ENCODE measurements at regions not wholly inside any gene's neighbourhood (a gene's known extent, or its start where the extent isn't known, plus 50 kb on each side); places are given as distances from the start of the nearest gene placed in this dataset.

GRCh38 chr1:238364214-238364892 lies 473.6 kb upstream of the ZP4 start:
- H3K4me3 ChIP-seq = no peak overlapping the region
- no peaks in the 10 kb centered on the region for H3K9me3 ChIP-seq
- no peak for DNase-seq
- no peaks in the 10 kb centered on the region for H3K27me3 ChIP-seq
- H3K27ac ChIP-seq = no peak overlapping the region
- H3K4me1 ChIP-seq = no peaks in the 10 kb centered on the region
- no peaks in the 10 kb centered on the region for H3K36me3 ChIP-seq
- no peak for TF ChIP-seq CTCF (IDR thresholded peaks at IDR 0.05)
- TF ChIP-seq POLR2A (IDR thresholded peaks at IDR 0.05) = no peak

- no peaks in the 10 kb centered on the region for H3K9me3 ChIP-seq
- no peaks in the 10 kb centered on the region for H3K27me3 ChIP-seq
- H3K27ac ChIP-seq = no peak overlapping the region
- TF ChIP-seq POLR2A (IDR thresholded peaks at IDR 0.05) = no peak
- TF ChIP-seq CTCF (IDR thresholded peaks at IDR 0.05) = no peak
- DNase-seq = no peak
- H3K4me1 ChIP-seq = no peaks in the 10 kb centered on the region
- no peak overlapping the region for H3K4me3 ChIP-seq
- no peaks in the 10 kb centered on the region for H3K36me3 ChIP-seq
Observed at GRCh38 chr1:238360474-238360873, 469.8 kb upstream of the ZP4 start.

GRCh38 chr1:238350471-238350870 lies 459.7 kb upstream of the ZP4 start:
- no peaks in the 10 kb centered on the region for H3K36me3 ChIP-seq
- TF ChIP-seq CTCF (IDR thresholded peaks at IDR 0.05) = no peak
- no peak for TF ChIP-seq POLR2A (IDR thresholded peaks at IDR 0.05)
- H3K27ac ChIP-seq = no peak overlapping the region
- H3K9me3 ChIP-seq = no peaks in the 10 kb centered on the region
- H3K4me1 ChIP-seq = no peaks in the 10 kb centered on the region
- H3K27me3 ChIP-seq = no peaks in the 10 kb centered on the region
- no peak overlapping the region for H3K4me3 ChIP-seq
- no peak for DNase-seq

GRCh38 chr1:238346340-238346739 lies 455.6 kb upstream of the ZP4 start:
- H3K4me1 ChIP-seq = no peaks in the 10 kb centered on the region
- peak overlapping the region in 2 of 4 donors; percentile 52 to 56 for H3K27ac ChIP-seq
- H3K27me3 ChIP-seq = no peaks in the 10 kb centered on the region
- no peak overlapping the region for H3K4me3 ChIP-seq
- no peak for DNase-seq
- TF ChIP-seq CTCF (IDR thresholded peaks at IDR 0.05) (no peak), POLR2A (IDR thresholded peaks at IDR 0.05) (no peak)
- H3K9me3 ChIP-seq = no peaks in the 10 kb centered on the region
- no peaks in the 10 kb centered on the region for H3K36me3 ChIP-seq

GRCh38 chr1:238345837-238346236 lies 455.1 kb upstream of the ZP4 start:
- Histone ChIP-seq H3K4me3 (no peak overlapping the region), H3K4me1 (no peaks in the 10 kb centered on the region), H3K27ac (peak overlapping the region in 2 of 4 donors; percentile 6 to 52), H3K36me3 (no peaks in the 10 kb centered on the region), H3K27me3 (no peaks in the 10 kb centered on the region), H3K9me3 (no peaks in the 10 kb centered on the region)
- TF ChIP-seq POLR2A (IDR thresholded peaks at IDR 0.05) (no peak), CTCF (IDR thresholded peaks at IDR 0.05) (no peak)
- no peak for DNase-seq

GRCh38 chr1:238343852-238344251 lies 453.1 kb upstream of the ZP4 start:
- TF ChIP-seq POLR2A (IDR thresholded peaks at IDR 0.05) (no peak), CTCF (IDR thresholded peaks at IDR 0.05) (no peak)
- no peaks in the 10 kb centered on the region for H3K27me3 ChIP-seq
- no peak overlapping the region for H3K4me3 ChIP-seq
- no peaks in the 10 kb centered on the region for H3K9me3 ChIP-seq
- no peaks in the 10 kb centered on the region for H3K4me1 ChIP-seq
- DNase-seq = no peak
- H3K27ac ChIP-seq = no peak overlapping the region
- no peaks in the 10 kb centered on the region for H3K36me3 ChIP-seq
